Type B pancreatic cell (in vitro differentiated cells): ENCODE measurements at regions not wholly inside any gene's neighbourhood (a gene's known extent, or its start where the extent isn't known, plus 50 kb on each side); places are given as distances from the start of the nearest gene placed in this dataset.

ENCODE experiments used
- DNase-seq: peaks from one replicate; pipeline ENCODE4 v3.0.0; 2021; ENCODE audit warnings: mixed read lengths; ENCODE audit not compliant: unreplicated experiment; ENCODE audit errors: extremely low spot score
- H3K27ac Mint-ChIP-seq: 2 replicates; pipeline ENCODE4 v1.8.0; 2021; ENCODE audit warnings: mild to moderate bottlenecking, mixed read lengths
- H3K27me3 Mint-ChIP-seq: 2 replicates; pipeline ENCODE4 v1.8.0; 2021; ENCODE audit warnings: mixed read lengths
- H3K36me3 Mint-ChIP-seq: 2 replicates; pipeline ENCODE4 v1.8.0; 2021; ENCODE audit warnings: mixed read lengths
- H3K4me1 Mint-ChIP-seq: one replicate; pipeline ENCODE4 v1.8.0; 2021; ENCODE audit warnings: mixed read lengths; ENCODE audit not compliant: unreplicated experiment
- H3K4me3 Mint-ChIP-seq: 2 replicates; pipeline ENCODE4 v1.8.0; 2021; ENCODE audit warnings: mild to moderate bottlenecking, mixed read lengths
- H3K9me3 Mint-ChIP-seq: 2 replicates; pipeline ENCODE4 v1.8.0; 2021; ENCODE audit warnings: mixed read lengths
- TF ChIP-seq, protein P1 (sequence below): fragments of 200-600 bp; sonication (generic); conservative IDR thresholded peaks from 2 replicates; pipeline ENCODE4 v1.5.0; 2021; ENCODE audit warnings: antibody characterized with exemption, mild to moderate bottlenecking

DNA sequence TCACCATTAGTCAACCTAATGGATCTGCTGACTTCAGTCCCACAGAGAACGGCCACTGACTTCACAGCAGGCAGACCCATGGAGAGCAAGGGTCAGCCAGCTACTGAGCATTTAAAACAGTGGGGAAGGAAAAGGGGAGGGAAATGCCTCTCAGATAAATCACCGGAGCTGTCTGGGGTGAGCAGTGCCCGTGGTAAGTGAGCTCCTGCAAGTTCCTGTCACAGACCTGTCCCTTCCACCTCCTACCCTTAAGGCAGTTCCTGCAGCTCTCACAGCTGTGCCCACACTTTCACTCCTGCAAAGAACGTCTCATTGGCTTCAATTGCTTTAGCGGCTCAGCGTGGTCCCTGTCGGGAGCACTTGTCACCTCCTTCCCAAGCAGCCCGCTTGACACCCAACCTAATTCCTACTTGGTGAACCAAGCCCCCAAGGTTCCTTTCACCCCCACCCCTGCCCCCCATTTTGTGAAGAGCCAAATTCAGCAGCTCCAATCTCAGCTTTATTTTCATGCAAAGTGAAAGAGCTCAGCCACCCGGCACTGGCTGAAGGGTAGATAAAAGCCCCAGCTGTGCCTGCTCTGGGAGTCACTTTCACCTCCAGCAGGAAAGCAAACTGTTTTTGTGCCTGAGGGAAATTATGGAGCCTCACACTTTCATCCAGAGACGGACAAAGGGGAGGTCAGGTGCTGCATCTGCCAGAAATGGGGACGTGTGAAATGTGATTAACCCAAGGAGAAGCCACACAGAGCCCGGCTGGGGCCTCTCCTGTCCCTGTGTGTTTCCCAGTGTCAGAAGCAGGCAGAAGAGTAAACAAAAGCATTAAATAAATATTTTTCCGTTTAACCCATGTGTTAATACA is 306.2 kb downstream of the TTLL7 start:
- Mint-ChIP-seq H3K27ac (peak overlapping the region; percentile 75), H3K4me3 (peak overlapping the region; percentile 82), H3K9me3 (no peaks in the 10 kb centered on the region), H3K4me1 (peaks cover 27% of the 10 kb centered on the region), H3K27me3 (peaks cover 62% of the 10 kb centered on the region), H3K36me3 (peaks cover 7% of the 10 kb centered on the region)
- DNase-seq, result no peak
- TF ChIP-seq, protein P1, sequence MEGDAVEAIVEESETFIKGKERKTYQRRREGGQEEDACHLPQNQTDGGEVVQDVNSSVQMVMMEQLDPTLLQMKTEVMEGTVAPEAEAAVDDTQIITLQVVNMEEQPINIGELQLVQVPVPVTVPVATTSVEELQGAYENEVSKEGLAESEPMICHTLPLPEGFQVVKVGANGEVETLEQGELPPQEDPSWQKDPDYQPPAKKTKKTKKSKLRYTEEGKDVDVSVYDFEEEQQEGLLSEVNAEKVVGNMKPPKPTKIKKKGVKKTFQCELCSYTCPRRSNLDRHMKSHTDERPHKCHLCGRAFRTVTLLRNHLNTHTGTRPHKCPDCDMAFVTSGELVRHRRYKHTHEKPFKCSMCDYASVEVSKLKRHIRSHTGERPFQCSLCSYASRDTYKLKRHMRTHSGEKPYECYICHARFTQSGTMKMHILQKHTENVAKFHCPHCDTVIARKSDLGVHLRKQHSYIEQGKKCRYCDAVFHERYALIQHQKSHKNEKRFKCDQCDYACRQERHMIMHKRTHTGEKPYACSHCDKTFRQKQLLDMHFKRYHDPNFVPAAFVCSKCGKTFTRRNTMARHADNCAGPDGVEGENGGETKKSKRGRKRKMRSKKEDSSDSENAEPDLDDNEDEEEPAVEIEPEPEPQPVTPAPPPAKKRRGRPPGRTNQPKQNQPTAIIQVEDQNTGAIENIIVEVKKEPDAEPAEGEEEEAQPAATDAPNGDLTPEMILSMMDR, result no peak

DNA sequence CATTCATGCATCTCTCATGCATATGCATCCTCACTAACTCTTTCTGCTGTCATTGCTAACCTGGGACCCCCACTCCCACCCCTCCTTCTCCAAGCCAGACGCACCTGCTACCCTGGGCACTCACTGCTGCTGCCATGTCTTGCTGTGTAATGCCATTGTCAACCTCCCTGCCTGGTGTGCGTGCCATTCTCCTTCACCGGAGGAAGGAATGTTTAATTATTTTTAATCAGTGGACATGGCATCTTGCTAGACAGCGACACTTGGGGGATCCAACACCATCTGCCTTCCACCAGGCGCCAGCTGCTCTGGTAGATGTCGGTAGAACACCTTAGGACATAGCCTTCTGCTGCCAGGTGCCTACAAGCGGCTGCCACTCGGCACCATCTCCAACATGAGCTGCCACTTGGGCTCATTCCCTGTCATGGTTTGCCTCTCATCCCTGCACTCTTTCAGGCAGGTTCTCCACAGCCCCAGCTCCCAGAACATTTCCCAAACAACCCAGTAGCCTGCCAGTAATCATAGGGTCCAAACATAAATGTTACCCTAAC is 306.9 kb downstream of the TTLL7 start:
- H3K27ac Mint-ChIP-seq, result no peak overlapping the region
- TF ChIP-seq, protein P1, result no peak
- H3K4me3 Mint-ChIP-seq, result peak overlapping the region; percentile 82
- H3K9me3 Mint-ChIP-seq, result no peaks in the 10 kb centered on the region
- H3K27me3 Mint-ChIP-seq, result peaks cover 57% of the 10 kb centered on the region
- DNase-seq, result no peak
- peaks cover 7% of the 10 kb centered on the region for H3K36me3 Mint-ChIP-seq
- H3K4me1 Mint-ChIP-seq, result peaks cover 22% of the 10 kb centered on the region

DNA sequence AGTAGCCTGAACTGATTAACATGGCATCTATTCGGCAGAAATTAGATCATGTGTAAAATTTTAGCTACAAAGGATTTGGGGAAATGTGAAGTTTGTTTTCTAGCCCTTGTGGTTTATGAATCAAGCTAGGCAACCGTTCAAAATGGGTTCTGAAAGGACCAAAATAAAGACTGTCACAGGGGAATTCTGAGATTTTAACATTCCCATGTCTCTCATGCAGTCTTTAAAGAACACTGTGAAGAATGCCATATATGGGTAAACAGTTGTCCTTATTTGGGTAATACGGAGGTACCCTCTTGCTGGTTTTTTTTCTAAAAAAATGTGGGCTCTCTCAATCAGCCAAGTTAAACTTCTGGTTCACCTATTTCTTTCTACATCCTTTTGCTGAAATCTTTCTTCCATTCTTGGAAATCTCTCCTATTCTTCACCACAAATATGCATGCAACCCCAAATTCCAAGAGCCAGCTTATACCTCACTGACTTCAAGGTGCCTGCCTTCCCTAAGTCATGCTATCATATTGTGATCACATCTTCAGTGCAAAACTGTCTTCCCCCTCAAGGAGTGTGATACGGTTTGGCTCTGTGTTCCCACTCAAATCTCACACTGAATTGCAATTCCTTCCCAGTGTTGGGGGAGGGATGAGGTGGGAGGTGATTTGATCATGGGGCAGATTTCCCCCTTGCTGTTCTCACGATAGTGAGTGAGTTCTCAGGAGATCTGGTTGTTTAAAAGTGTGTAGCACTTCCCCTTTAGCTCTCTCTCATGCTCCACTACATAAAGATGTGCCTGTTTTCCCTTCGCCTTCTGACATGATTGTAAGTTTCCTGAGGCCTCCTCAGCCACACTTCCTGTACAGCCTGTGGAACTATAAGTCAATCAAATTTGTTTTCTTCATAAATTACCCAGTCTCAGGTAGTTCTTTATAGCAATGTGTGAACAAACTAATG is 308.7 kb downstream of the TTLL7 start:
- TF ChIP-seq, protein P1, result no peak
- Mint-ChIP-seq H3K36me3 (peaks cover 7% of the 10 kb centered on the region), H3K4me1 (peaks cover 22% of the 10 kb centered on the region), H3K4me3 (no peak overlapping the region), H3K27me3 (peaks cover 43% of the 10 kb centered on the region), H3K27ac (no peak overlapping the region), H3K9me3 (no peaks in the 10 kb centered on the region)
- no peak for DNase-seq

DNA sequence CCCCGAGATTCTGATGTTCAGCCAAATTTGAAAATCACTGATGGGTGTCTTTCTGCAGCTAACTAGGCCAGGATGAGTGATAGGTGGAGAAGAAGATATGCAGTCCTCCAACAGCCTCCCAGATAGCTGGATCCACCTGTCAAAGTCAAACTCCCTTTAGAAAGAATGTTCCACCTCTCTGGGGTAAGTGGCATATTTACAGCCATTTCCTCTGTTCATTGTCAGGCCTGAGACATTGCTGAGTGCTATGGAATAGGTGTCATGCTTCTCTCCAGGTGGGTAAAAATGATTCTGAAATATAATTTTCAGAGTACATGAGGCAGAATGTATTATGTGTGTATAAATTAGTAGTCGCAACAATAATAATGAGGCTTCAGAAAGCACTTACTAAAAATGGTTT is 316.8 kb downstream of the TTLL7 start:
- H3K4me1 Mint-ChIP-seq, result no peaks in the 10 kb centered on the region

DNA sequence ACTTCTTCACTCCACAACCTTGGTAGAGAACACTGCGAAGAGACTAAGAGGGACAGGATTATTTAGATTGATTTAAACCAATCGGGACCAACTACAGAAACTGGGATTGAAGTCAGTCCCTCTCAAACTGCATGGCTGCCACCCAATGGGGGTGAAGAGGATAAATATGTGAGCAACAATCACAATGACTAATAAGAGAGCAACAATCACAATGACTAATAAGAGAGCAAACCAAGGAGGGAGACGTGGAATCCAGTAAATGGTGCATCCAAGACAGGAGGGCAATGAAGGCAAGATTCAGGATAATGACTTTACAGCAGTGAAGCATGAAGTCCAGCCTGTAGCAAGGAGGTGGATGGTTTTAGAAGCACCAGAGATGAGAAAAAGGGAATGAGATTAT is 322.8 kb downstream of the TTLL7 start:
- no peaks in the 10 kb centered on the region for H3K9me3 Mint-ChIP-seq
- H3K4me1 Mint-ChIP-seq, result no peaks in the 10 kb centered on the region
- no peak overlapping the region for H3K27ac Mint-ChIP-seq
- no peaks in the 10 kb centered on the region for H3K27me3 Mint-ChIP-seq
- no peak for DNase-seq
- TF ChIP-seq, protein P1, result no peak
- no peaks in the 10 kb centered on the region for H3K36me3 Mint-ChIP-seq
- no peak overlapping the region for H3K4me3 Mint-ChIP-seq

More for the DNA sequence above, 316.8 kb downstream of the TTLL7 start:
- Mint-ChIP-seq H3K36me3 (no peaks in the 10 kb centered on the region), H3K4me3 (no peak overlapping the region), H3K9me3 (no peaks in the 10 kb centered on the region), H3K27ac (no peak overlapping the region), H3K27me3 (peaks cover 6% of the 10 kb centered on the region)
- no peak for DNase-seq
- TF ChIP-seq, protein P1, result no peak
